Skeletal muscle satellite cell (primary cell): ENCODE measurements at regions not wholly inside any gene's neighbourhood (a gene's known extent, or its start where the extent isn't known, plus 50 kb on each side); places are given as distances from the start of the nearest gene placed in this dataset.
"Not testable (repeated sequence)": the region's sequence is repeated elsewhere in the genome, so short reads cannot be mapped to it uniquely, and the experiment has no call there.

ENCODE experiments used
- H3K27me3 ChIP-seq: 2 replicates; pipeline ENCODE4 v1.7.0; 2013; ENCODE audit warnings: low read length; ENCODE audit not compliant: control insufficient read depth, insufficient read depth
- H3K36me3 ChIP-seq: 2 replicates; pipeline ENCODE4 v1.7.0; 2013; ENCODE audit warnings: mild to moderate bottlenecking, control low read depth, low read length; ENCODE audit not compliant: insufficient read depth
- H3K4me1 ChIP-seq: 2 replicates; pipeline ENCODE4 v1.7.0; 2013; ENCODE audit warnings: low read length; ENCODE audit not compliant: control insufficient read depth, insufficient read depth
- H3K4me2 ChIP-seq: 2 replicates; pipeline ENCODE4 v1.7.0; 2013; ENCODE audit warnings: mild to moderate bottlenecking, low read length
- H3K4me3 ChIP-seq: 2 replicates; pipeline ENCODE4 v1.7.0; 2013; ENCODE audit warnings: low read length
- H3K9ac ChIP-seq: 2 replicates; pipeline ENCODE4 v1.7.0; 2013; ENCODE audit warnings: mild to moderate bottlenecking, low read depth, low read length, moderate library complexity
- H3K9me3 ChIP-seq: replicated peaks from 2 replicates; pipeline ENCODE4 v1.7.0; 2013; ENCODE audit warnings: mild to moderate bottlenecking, control low read depth, low read length

DNA sequence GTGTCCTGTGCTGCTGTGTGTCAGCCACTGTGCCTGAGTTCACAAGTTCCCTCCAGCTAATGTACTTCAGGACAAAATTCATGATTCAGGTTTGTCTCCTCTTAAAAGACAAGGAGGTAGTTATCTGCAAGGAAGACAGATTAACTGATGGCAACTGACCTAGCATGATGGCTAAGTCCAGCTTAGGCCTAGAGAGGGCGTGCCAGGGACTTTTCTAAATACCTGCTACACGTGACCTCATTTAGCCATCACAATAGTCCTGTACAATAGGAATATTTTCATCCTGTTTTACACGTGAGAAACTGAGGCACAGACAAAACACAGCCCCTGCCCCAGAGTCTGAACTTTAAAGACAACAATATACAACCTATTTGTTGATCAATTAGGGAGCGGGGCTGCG, 275.7 kb downstream of the XPNPEP1 start:
- Histone ChIP-seq H3K9ac (no peak overlapping the region), H3K4me2 (no peak overlapping the region), H3K4me3 (no peak overlapping the region), H3K9me3 (no peaks in the 10 kb centered on the region), H3K4me1 (no peaks in the 10 kb centered on the region), H3K36me3 (no peaks in the 10 kb centered on the region), H3K27me3 (no peaks in the 10 kb centered on the region)

DNA sequence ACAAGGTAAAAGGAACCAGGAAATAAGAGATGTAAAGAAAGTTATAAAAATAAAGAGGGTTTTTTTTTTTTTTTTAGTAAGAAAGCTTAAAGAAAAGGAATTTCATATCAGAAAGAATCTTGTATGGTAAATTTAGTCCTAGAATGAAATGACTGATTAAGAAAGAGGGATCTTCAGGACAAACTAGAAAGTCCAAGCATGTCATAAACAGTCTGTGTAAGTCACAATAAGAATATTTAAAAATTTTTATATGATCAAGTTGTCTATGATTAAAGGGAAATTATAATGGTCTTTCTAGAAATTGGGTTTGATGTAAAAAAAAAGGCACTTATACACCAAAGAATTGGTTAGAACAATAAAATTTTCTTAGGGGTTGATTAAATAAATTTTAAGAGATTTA, 289.5 kb downstream of the XPNPEP1 start:
- Histone ChIP-seq H3K36me3 (no peaks in the 10 kb centered on the region), H3K4me1 (no peaks in the 10 kb centered on the region), H3K9me3 (no peaks in the 10 kb centered on the region), H3K4me3 (no peak overlapping the region), H3K4me2 (no peak overlapping the region), H3K27me3 (no peaks in the 10 kb centered on the region), H3K9ac (no peak overlapping the region)

DNA sequence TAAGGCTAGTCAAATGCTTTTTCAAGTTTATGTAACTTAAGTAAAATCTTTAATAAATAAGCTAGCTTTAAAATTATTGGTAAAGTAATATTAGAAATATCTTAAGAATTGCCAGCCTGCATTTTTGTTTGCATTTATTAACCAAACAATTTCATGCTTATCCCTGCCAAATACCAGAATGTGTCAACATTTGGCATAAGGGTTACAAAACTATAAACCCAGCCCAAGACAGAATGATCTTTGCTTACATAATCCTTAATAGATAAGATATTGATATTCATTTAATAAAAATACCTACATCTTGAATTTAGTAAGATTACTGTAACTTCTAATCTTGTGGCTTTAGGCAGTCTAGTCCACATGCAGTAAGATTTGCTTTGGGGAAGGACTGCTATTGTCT, 290.3 kb downstream of the XPNPEP1 start:
- not testable (repeated sequence) for H3K9me3 ChIP-seq, H3K4me1 ChIP-seq, H3K4me2 ChIP-seq, H3K9ac ChIP-seq, H3K4me3 ChIP-seq, H3K36me3 ChIP-seq, H3K27me3 ChIP-seq

DNA sequence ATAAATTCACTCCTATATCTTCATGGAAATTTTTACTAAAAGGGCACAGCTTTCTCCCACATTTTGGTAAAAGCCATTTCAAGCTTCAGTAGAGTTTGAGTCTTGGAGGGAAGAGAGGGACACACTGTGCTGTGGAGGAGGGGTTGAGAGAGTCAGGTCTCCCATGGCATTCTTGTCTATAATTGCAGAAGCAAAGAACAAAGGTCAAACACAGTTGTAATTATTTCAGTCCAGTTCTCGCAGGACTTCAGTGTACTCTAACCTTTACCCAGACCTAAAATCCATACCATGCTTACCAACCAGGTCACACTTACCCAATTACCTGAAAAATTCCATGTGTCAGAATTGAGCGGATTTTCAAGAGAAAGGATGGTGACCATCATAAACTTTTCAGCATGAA, 298.4 kb downstream of the XPNPEP1 start:
- H3K4me1 ChIP-seq: no peaks in the 10 kb centered on the region
- no peaks in the 10 kb centered on the region for H3K36me3 ChIP-seq
- no peaks in the 10 kb centered on the region for H3K27me3 ChIP-seq
- no peak overlapping the region for H3K4me2 ChIP-seq
- H3K9me3 ChIP-seq: no peaks in the 10 kb centered on the region
- H3K4me3 ChIP-seq: no peak overlapping the region
- no peak overlapping the region for H3K9ac ChIP-seq

DNA sequence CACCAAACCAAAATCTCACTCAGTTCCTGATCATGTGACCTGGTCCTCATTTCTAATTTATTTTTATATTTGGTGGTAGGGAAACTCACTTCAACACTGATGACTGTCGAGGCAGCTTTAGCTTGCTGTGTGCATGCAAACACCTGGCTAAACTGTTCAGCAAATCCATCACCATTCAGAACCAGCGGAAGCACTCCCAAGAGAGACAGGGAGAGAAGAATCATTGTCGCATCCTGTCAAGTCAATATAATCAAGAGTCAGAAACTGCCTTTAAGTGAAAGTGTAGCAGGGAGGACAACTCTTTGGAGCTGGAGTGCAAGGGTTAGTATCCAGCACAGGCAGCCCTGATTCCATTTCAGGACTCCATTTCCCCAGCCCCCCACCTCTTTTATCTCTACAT, 300.7 kb downstream of the XPNPEP1 start:
- Histone ChIP-seq H3K9me3 (no peaks in the 10 kb centered on the region), H3K4me2 (no peak overlapping the region), H3K36me3 (no peaks in the 10 kb centered on the region), H3K4me1 (no peaks in the 10 kb centered on the region), H3K4me3 (no peak overlapping the region), H3K9ac (no peak overlapping the region), H3K27me3 (no peaks in the 10 kb centered on the region)

DNA sequence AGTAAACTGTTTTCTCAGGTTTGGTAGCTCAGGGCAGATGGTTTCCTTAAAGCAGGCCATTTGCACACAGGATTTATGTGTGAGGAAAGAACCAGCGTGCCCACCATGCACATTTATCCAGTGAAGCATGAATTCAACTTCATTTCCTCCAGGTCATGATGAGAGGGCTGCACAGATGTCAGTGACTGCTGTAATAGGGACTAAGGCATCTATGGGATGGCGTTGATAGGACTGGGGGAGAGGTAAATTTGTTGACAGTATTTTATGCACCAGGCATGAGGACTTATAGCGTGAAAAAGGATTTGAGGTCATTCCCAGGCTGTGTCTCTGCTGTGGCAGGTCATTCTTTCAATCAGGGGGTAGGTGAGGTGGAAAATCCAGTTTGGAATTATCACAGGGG, 302.9 kb downstream of the XPNPEP1 start:
- Histone ChIP-seq H3K9ac (no peak overlapping the region), H3K4me2 (no peak overlapping the region), H3K4me1 (no peaks in the 10 kb centered on the region), H3K4me3 (no peak overlapping the region), H3K9me3 (no peaks in the 10 kb centered on the region), H3K27me3 (no peaks in the 10 kb centered on the region), H3K36me3 (no peaks in the 10 kb centered on the region)

DNA sequence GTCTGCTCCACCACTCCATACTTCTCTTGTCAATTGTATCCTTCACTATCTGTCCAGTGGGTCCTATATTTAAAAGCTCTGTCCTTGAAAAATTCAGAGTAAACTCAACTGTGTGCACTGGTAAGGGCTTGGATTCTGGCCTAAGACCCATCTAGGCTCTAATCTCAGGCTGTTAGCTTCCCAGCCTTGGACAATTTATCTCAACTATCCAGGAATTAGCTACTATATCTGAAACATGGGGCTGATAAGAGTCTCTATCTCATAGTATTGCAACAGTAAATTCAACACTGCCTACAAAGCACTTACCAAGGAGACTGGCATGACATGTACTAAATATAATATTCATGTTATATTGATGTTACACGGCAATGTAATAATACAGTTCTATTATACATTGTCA, 303.4 kb downstream of the XPNPEP1 start:
- no peaks in the 10 kb centered on the region for H3K4me1 ChIP-seq
- H3K27me3 ChIP-seq: no peaks in the 10 kb centered on the region
- no peaks in the 10 kb centered on the region for H3K9me3 ChIP-seq
- H3K4me3 ChIP-seq: no peak overlapping the region
- H3K9ac ChIP-seq: no peak overlapping the region
- H3K36me3 ChIP-seq: no peaks in the 10 kb centered on the region
- no peak overlapping the region for H3K4me2 ChIP-seq

DNA sequence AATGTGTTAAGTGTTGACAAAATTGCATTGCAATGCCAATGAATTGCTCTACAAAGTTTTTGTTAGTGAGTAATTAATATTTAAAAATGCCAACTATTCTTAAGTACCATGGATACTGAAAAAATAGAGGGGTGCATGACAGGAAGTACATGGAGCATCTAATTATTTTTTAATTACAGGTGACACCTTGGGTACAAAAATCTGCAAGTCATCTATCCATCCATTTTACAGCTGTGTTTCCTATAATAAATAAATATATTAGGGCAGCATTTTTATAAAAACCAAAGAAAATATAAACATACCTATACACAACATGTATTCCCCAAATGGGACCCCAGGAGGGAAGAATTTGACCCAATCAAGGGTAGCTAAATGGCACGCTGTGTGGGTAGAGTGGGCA, 304.6 kb downstream of the XPNPEP1 start:
- Histone ChIP-seq H3K4me1 (no peaks in the 10 kb centered on the region), H3K9ac (no peak overlapping the region)

DNA sequence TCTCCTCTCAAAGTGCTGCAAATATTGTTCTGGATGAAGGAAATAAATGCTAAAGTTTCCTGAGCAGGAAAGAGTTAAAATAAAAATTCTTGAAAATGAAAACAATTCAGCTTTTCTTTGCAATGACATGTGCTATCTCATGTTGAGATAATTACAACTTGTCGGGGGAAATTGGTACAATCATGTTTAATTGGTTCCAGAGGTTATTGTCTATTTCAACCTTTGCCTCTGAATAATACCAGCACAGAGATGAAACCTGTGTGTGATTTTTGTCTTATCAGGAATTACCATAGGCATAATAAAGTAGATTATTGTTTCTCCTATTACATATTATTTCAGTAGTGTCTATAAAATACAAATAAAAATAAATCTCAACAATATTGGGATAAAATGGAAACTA, 305.0 kb downstream of the XPNPEP1 start:
- Histone ChIP-seq H3K9me3 (no peaks in the 10 kb centered on the region), H3K4me1 (no peaks in the 10 kb centered on the region), H3K36me3 (no peaks in the 10 kb centered on the region), H3K9ac (no peak overlapping the region), H3K27me3 (no peaks in the 10 kb centered on the region), H3K4me2 (no peak overlapping the region), H3K4me3 (no peak overlapping the region)

More for the DNA sequence above, 304.6 kb downstream of the XPNPEP1 start:
- Histone ChIP-seq H3K9me3 (no peaks in the 10 kb centered on the region), H3K4me3 (no peak overlapping the region), H3K36me3 (no peaks in the 10 kb centered on the region), H3K27me3 (no peaks in the 10 kb centered on the region), H3K4me2 (no peak overlapping the region)

DNA sequence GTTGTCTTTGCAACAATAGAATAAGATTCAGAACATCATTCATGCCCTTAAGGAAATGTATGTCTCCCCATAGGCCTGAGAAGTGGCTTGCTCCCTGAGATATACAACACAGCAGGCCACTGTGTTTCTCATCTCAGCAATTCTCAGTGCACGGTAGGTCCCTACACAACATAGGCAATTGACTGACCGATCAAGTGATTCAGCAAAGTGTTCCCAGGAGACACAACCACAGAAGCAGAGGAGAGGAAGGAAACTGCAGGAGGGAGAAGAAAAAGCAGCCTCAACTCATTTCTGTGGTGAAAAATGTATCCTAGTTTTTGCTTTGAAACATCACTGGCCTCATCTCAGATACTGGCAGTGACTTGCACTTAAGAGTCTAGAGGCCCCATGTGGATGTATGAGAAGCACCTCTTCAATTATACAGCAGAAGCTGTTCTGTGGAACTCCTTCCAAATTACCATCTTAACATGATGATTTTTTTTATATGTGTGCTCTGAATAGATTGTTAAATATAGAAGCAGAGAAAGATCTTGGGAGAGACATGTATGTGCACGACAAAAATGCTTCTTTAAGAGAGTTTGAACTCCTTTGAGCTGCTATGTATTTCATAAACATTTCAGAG, 306.8 kb downstream of the XPNPEP1 start:
- no peak overlapping the region for H3K9ac ChIP-seq
- H3K27me3 ChIP-seq: no peaks in the 10 kb centered on the region
- H3K36me3 ChIP-seq: no peaks in the 10 kb centered on the region
- no peaks in the 10 kb centered on the region for H3K9me3 ChIP-seq
- no peak overlapping the region for H3K4me2 ChIP-seq
- no peaks in the 10 kb centered on the region for H3K4me1 ChIP-seq
- H3K4me3 ChIP-seq: no peak overlapping the region

DNA sequence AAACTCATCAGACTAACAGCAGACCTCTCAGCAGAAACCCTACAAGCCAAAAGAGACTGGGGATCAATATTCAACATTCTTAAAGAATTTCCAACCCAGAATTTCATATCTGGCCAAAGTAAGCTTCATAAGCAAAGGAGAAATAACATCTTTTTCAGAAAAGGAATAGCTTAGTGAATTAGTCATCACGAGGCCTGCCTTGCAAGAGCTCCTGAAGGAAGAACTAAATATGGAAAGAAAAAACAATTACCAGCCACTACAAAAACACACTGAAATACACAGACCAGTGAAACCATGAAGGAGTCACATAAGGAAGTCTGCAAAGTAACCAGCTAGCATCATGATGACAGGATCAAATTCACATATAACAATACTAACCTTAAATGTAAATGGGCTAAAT, 328.0 kb downstream of the XPNPEP1 start:
- H3K27me3 ChIP-seq, H3K4me2 ChIP-seq, H3K9me3 ChIP-seq, H3K4me3 ChIP-seq, H3K36me3 ChIP-seq, H3K9ac ChIP-seq: not testable (repeated sequence)
- peaks cover 18% of the 10 kb centered on the region for H3K4me1 ChIP-seq

DNA sequence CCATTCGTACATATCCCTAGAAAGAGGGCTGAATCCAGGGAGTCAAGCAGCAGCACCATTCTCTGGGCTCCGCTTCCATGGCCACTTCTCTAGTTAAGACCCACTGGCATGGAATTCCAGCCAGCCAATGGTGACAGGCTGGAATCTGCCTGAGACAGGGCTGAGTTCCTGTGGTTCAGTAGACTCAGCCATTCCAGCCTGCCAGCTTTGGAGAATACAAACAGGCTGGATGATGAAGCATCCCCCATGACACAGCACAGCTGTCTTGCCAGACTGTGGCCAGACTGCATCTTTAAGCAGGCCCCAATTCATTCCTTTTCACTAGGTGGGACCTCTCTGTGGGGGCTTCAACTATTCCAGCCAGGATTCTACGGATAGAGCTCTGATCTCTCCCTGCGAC, 329.6 kb downstream of the XPNPEP1 start:
- no peaks in the 10 kb centered on the region for H3K36me3 ChIP-seq
- H3K27me3 ChIP-seq: no peaks in the 10 kb centered on the region
- H3K4me3 ChIP-seq: no peak overlapping the region
- no peaks in the 10 kb centered on the region for H3K9me3 ChIP-seq
- H3K4me2 ChIP-seq: no peak overlapping the region
- H3K9ac ChIP-seq: no peak overlapping the region
- H3K4me1 ChIP-seq: peaks cover 18% of the 10 kb centered on the region
